ENCODE measurements at regions not wholly inside any gene's neighbourhood (a gene's known extent, or its start where the extent isn't known, plus 50 kb on each side); places are given as distances from the start of the nearest gene placed in this dataset.

DNA sequence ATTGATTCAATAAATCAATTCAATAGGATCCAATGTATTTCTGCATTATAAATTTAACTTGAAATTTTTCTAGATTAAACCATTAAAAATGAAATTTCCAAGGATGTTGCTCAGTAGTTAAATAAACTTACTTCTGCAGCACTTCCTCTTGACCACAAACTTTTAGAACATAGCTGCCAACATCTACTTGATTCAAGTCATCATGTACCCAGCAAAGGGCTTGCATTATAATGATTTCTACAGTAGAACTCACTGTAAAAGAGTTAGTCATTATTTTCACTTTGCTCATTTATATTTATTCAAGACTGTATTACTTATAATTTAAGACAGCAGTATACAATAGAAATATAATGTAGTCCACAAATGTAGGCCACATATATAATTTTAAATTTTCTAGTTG, 59.2 kb downstream of the PIK3C2A start:
- Mint-ChIP-seq H3K27me3 (ENCODE audit: low read depth) (no peaks in the 10 kb centered on the region), H3K9me3 (no peaks in the 10 kb centered on the region), H3K4me3 (no peak overlapping the region), H3K36me3 (ENCODE audit: low read depth) (peaks cover 30% of the 10 kb centered on the region), H3K27ac (no peak overlapping the region), H3K4me1 (no peaks in the 10 kb centered on the region)
- TF ChIP-seq, protein P1, sequence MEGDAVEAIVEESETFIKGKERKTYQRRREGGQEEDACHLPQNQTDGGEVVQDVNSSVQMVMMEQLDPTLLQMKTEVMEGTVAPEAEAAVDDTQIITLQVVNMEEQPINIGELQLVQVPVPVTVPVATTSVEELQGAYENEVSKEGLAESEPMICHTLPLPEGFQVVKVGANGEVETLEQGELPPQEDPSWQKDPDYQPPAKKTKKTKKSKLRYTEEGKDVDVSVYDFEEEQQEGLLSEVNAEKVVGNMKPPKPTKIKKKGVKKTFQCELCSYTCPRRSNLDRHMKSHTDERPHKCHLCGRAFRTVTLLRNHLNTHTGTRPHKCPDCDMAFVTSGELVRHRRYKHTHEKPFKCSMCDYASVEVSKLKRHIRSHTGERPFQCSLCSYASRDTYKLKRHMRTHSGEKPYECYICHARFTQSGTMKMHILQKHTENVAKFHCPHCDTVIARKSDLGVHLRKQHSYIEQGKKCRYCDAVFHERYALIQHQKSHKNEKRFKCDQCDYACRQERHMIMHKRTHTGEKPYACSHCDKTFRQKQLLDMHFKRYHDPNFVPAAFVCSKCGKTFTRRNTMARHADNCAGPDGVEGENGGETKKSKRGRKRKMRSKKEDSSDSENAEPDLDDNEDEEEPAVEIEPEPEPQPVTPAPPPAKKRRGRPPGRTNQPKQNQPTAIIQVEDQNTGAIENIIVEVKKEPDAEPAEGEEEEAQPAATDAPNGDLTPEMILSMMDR (IDR thresholded peaks at IDR 0.05; ENCODE audit: unreplicated experiment in 3 of 3) = no peak

DNA sequence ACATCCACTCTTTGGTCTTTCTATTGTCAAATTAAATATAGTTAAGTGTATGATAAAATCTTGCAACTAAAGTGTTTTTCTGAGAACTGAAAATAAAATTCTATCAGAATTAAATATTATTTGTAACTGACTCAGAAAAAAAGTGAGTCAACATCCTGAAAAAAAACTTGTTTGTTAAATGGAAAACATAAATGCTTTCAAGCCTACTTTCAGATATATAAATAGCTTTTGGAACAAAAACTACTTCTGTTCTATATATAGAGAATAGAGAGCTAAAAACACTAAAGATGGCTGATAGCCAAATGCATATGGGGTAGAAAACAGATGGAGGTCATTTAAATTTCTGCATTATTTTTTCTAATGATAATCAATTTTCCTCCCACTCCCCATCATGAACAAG, 61.8 kb downstream of the PIK3C2A start:
- Mint-ChIP-seq H3K36me3 (ENCODE audit: low read depth) (peaks cover 49% of the 10 kb centered on the region), H3K27ac (no peak overlapping the region), H3K4me3 (no peak overlapping the region), H3K27me3 (ENCODE audit: low read depth) (no peaks in the 10 kb centered on the region), H3K9me3 (no peaks in the 10 kb centered on the region), H3K4me1 (no peaks in the 10 kb centered on the region)
- TF ChIP-seq, protein P1 (IDR thresholded peaks at IDR 0.05; ENCODE audit: unreplicated experiment in 3 of 3) = no peak

DNA sequence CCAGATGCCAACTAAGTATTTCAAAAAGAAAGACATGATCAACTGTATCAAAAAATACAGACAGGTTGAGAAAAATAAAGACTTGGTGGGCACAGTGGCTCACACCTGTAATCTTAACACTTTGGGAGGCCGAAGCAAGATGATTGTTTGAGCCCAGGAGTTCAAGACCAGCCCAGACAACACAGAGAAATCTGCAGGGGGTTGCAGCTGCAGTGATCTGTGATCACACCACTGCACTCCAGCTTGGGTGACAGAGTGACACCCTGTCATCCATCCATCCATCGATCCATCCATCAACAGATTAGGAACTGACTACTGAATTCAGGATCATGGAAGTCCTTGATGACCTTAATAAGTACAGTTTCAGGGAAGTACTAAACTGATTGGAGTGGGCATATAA, 65.0 kb upstream of the RPS13 start:
- Mint-ChIP-seq H3K36me3 (ENCODE audit: low read depth) (peaks cover 56% of the 10 kb centered on the region), H3K4me3 (no peak overlapping the region), H3K27ac (no peak overlapping the region), H3K27me3 (ENCODE audit: low read depth) (no peaks in the 10 kb centered on the region), H3K9me3 (no peaks in the 10 kb centered on the region), H3K4me1 (no peaks in the 10 kb centered on the region)
- TF ChIP-seq, protein P1 (IDR thresholded peaks at IDR 0.05; ENCODE audit: unreplicated experiment in 3 of 3) = no peak

DNA sequence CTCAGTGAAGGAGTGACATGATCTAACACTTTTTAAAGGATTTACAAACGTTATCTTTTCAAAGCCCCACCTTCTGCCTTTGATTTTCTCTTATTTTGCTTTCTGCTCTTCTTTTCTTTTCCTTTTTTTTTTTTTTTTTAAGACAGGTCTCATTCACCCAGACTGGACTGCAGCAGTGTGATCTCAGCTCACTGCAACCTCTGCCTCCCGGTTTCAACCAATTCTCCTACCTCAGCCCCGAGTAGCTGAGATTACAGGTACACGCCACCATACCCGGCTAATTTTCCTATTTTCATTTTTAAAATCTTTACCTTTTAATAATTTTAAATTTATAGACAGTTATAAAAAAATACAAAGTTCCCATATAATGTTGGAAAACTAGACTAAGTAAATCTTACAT, 63.7 kb upstream of the RPS13 start:
- Mint-ChIP-seq H3K4me3 (no peak overlapping the region), H3K4me1 (peaks cover 2% of the 10 kb centered on the region), H3K27ac (no peak overlapping the region), H3K27me3 (ENCODE audit: low read depth) (no peaks in the 10 kb centered on the region), H3K9me3 (no peaks in the 10 kb centered on the region), H3K36me3 (ENCODE audit: low read depth) (peaks cover 55% of the 10 kb centered on the region)
- TF ChIP-seq, protein P1 (IDR thresholded peaks at IDR 0.05; ENCODE audit: unreplicated experiment in 3 of 3) = no peak

DNA sequence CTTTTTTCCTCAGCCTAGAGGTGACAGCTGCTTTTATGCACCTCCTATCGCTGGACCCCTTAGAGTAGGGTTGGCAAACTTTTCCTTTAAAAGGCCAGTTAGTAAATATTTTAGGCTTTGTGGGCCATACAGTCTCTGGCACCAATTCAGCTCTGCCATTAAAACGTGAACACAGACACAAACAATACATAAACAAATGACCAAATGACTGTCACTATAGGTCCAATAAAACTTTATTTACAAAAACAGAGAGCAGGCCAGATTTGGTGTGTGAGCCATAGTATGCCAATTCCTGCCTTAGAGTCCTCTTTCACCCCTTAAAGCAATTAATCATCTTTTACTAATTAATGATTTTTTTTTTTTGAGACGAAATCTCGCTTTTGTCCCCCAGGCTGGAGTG, 61.1 kb upstream of the RPS13 start:
- Mint-ChIP-seq H3K4me3 (no peak overlapping the region), H3K4me1 (peaks cover 4% of the 10 kb centered on the region), H3K27ac (no peak overlapping the region), H3K9me3 (no peaks in the 10 kb centered on the region), H3K27me3 (ENCODE audit: low read depth) (no peaks in the 10 kb centered on the region), H3K36me3 (ENCODE audit: low read depth) (peaks cover 60% of the 10 kb centered on the region)
- TF ChIP-seq, protein P1 (IDR thresholded peaks at IDR 0.05; ENCODE audit: unreplicated experiment in 3 of 3) = no peak

DNA sequence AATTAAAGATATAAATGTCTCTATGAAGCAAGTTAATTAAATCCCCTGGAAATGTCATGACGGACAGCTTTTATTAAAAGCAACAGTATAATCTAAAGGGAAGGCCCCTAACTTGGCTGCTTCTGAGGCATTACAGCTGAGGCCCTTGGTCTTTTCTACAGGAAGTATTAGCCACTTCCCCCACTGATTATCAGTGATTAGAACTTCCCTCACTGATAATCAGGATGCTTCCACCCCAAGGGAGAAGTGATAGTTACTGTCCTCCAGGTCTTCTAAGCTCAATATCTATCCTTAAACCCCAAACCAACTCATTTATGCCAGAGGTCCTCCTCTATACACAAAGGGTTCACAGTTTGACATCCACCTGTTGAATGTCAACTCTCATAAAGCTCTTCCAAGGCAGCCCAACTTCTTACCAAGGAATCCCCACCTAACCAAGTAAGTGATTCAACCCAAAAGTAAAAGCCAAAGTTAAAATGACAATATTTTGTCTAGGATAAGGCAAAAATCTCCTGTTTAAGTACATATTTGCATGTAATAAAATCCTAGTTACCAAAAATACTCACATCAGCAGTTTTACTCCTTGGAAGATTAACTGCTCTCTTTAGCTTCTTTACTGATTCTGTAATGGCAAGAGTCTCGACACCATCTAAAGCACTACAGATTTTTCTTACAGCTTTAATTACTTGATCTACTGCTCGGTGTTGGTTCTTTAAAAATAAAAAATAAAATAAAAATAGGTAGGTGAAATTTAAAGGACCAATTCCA, 58.6 kb upstream of the RPS13 start:
- no peak overlapping the region for H3K27ac Mint-ChIP-seq
- TF ChIP-seq, protein P1 (IDR thresholded peaks at IDR 0.05; ENCODE audit: unreplicated experiment in 3 of 3) = no peak

More for the DNA sequence above, 58.6 kb upstream of the RPS13 start:
- H3K9me3 Mint-ChIP-seq = no peaks in the 10 kb centered on the region
- peaks cover 4% of the 10 kb centered on the region for H3K4me1 Mint-ChIP-seq
- H3K27me3 Mint-ChIP-seq (ENCODE audit: low read depth) = no peaks in the 10 kb centered on the region
- peaks cover 58% of the 10 kb centered on the region for H3K36me3 Mint-ChIP-seq (ENCODE audit: low read depth)
- no peak overlapping the region for H3K4me3 Mint-ChIP-seq
